Stomach (tissue), 4 donors: ENCODE measurements at regions not wholly inside any gene's neighbourhood (a gene's known extent, or its start where the extent isn't known, plus 50 kb on each side); places are given as distances from the start of the nearest gene placed in this dataset.

Experiments used
- POLR2A ChIP-seq, 4 donors: fragments of 450-650 bp; IDR thresholded peaks; one replicate each; pipeline ENCODE4 v1.6.1; 2016; ENCODE audit warnings: antibody characterized with exemption in 4 of 4, control low read depth in 2 of 4, mild to moderate bottlenecking in 1 of 4, moderate library complexity in 1 of 4
- TF ChIP-seq, protein P1 (sequence below), 7 experiments: fragments of 450-650 bp in 4 of 7; fragments of 200-600 bp in 3 of 7; sonication (generic) in 3 of 7; IDR thresholded peaks; one replicate each; pipeline ENCODE4 v1.5.1; 2016 to 2019; ENCODE audit warnings: antibody characterized with exemption in 7 of 7, control low read depth in 2 of 7, mild to moderate bottlenecking in 1 of 7

DNA sequence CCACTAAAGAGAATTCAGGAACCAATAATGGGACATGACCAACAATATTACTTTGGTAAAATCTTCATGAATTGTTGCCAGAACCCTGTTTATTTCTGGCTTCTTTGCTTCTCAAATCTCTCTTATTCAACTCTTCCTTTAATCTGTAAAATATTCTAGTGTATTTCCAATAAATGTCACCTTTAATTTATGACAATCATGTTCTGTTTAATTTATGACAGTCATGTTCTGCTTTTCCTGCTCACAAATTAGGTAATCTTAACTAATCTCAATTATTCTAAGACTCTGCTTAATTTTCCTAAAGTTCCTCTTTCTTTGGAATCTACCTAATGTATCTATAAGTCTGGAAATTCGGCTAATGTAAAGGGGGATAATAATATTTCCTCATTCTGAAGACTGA is 847.6 kb upstream of the KLHL1 start:
- TF ChIP-seq, protein P1, sequence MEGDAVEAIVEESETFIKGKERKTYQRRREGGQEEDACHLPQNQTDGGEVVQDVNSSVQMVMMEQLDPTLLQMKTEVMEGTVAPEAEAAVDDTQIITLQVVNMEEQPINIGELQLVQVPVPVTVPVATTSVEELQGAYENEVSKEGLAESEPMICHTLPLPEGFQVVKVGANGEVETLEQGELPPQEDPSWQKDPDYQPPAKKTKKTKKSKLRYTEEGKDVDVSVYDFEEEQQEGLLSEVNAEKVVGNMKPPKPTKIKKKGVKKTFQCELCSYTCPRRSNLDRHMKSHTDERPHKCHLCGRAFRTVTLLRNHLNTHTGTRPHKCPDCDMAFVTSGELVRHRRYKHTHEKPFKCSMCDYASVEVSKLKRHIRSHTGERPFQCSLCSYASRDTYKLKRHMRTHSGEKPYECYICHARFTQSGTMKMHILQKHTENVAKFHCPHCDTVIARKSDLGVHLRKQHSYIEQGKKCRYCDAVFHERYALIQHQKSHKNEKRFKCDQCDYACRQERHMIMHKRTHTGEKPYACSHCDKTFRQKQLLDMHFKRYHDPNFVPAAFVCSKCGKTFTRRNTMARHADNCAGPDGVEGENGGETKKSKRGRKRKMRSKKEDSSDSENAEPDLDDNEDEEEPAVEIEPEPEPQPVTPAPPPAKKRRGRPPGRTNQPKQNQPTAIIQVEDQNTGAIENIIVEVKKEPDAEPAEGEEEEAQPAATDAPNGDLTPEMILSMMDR (IDR thresholded peaks at IDR 0.05) = no peak
- TF ChIP-seq POLR2A (IDR thresholded peaks at IDR 0.05) = no peak
